GM12892 (cell line): ENCODE measurements at regions not wholly inside any gene's neighbourhood (a gene's known extent, or its start where the extent isn't known, plus 50 kb on each side); places are given as distances from the start of the nearest gene placed in this dataset.
"Not testable (repeated sequence)": the region's sequence is repeated elsewhere in the genome, so short reads cannot be mapped to it uniquely, and the experiment has no call there.

Source experiments
- DNase-seq: peaks from one replicate; pipeline ENCODE4 v3.0.0; 2011; ENCODE audit not compliant: insufficient read length
- FAIRE-seq: peaks from 2 replicates; lab custom pipeline; 2011; peaks lifted over from hg19 to GRCh38; lab: Jason Lieb, UNC
- POLR2A ChIP-seq: IDR thresholded peaks from 2 replicates; pipeline ENCODE4 v1.6.1; 2011; ENCODE audit warnings: low read depth, low read length, control low read depth
- POLR2AphosphoS5 ChIP-seq: IDR thresholded peaks from 2 replicates; pipeline ENCODE4 v1.6.1; 2011; ENCODE audit warnings: low read depth, low read length, control low read depth
- TAF1 ChIP-seq: IDR thresholded peaks from 2 replicates; pipeline ENCODE4 v1.6.1; 2011; ENCODE audit warnings: low read depth, mild to moderate bottlenecking, control low read depth, low read length, borderline replicate concordance

DNA sequence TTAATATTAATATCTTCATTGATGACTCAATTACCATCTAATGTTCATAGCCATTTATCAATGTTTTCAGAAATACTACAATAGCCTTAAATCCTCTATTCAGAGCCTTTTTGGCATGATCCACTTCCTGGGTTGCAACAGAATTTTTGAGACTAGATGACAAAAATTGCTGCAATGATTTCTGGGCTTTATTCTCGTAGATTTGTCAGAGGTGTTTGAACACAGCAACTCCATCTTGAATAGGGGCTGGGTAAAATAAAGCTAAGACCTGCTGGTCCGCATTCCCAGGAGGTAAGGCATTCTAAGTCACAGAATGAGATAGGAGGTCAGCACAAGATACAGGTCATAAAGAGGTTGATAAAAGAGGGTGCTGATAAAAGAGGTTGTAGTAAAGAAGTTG, 165.8 kb upstream of the CNOT2 start:
- DNase-seq, result no peak
- FAIRE-seq, result no peak

GRCh38 chr12:70078161-70078560, 165.1 kb upstream of the CNOT2 start:
- TF ChIP-seq TAF1 (no peak), POLR2A (no peak), POLR2AphosphoS5 (no peak)
- DNase-seq (no peak), FAIRE-seq (no peak)

More for the DNA sequence above, 165.8 kb upstream of the CNOT2 start:
- no peak for TF ChIP-seq TAF1
- TF ChIP-seq POLR2AphosphoS5, result no peak

GRCh38 chr12:70080566-70080965, 162.7 kb upstream of the CNOT2 start:
- no peak for TF ChIP-seq POLR2A
- no peak for TF ChIP-seq POLR2AphosphoS5
- no peak for TF ChIP-seq TAF1
- DNase-seq (no peak), FAIRE-seq (no peak)

DNA sequence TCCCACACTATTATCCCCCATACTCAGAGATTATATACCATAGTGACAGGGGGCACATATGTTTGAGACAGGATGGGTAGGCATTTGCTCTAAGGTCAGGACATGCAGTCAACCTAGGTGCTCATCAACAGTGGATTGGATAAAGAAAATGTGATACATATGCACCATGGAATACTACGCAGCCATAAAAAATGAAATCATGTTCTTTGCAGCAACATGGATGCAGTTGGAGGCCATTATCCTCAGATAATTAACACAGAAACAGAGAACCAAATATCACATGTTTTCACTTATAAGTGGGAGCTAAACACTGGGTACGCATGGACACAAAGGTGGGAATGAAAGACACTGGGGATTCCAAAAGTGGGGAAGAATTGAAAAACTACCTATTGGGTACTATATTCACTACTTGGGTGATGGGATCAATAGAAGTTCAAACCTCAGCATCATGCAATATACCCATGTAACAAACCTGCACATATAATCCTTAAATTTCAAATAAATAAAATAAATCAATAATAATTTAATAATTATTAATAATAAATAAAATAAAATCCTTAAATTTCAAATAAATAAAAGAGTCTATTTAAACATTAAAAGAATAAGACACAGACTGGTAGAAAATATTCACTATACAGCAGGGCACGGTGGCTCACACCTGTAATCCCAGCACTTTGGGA, 160.1 kb upstream of the CNOT2 start:
- DNase-seq (no peak), FAIRE-seq (no peak)
- TF ChIP-seq POLR2A (no peak), POLR2AphosphoS5 (no peak), TAF1 (no peak)

GRCh38 chr12:70083677-70084020, 159.6 kb upstream of the CNOT2 start:
- FAIRE-seq (no peak), DNase-seq (no peak)
- TF ChIP-seq POLR2A (no peak), TAF1 (no peak), POLR2AphosphoS5 (no peak)

GRCh38 chr12:70086372-70086771, 156.9 kb upstream of the CNOT2 start:
- not testable (repeated sequence) for FAIRE-seq, DNase-seq

DNA sequence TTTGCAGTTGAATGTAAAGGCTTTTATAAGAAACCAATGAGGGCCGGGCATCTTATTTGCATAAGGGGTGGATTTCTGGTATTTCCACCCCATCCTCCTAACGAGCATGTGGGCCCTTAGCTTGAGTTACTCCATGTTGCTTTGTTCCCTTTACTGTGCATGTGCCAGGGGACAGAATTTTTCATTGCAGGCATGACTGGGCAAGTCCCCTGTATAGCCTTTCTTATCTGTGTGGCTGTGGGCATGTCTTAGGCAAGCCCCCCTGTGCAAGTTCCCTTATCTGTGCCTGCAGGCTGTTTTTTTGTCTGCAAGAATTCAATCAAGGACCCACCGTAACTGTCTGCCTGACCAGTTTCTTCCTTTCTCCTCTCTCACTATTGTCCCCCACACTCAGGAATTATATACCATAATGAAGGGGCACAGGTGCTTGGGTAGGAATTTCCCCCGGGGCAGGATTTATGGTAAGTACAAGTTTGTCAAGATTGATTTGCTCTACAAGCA, 152.2 kb upstream of the CNOT2 start:
- DNase-seq, result no peak
- no peak for FAIRE-seq

DNA sequence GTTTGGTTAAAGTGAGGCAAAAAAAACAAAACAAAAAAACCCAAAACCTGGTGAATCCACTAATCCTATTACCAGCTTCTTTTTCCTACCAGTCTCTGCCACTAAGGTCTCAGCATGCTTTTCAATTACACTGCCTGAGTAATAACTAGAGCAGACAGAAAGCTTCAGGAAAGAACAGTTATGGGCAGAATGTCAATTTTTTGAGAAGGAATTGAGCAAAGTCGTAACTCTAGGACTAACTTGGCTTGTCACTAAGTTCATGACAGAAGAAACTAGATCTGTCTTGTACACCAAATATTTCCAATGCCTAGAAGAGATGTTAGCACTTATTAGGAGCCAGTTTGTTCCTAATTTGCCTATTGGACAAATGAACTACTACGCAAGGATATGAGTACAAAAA, 148.8 kb upstream of the CNOT2 start:
- no peak for DNase-seq
- TF ChIP-seq POLR2A (no peak), TAF1 (no peak), POLR2AphosphoS5 (no peak)
- FAIRE-seq, result no peak

More for the DNA sequence above, 152.2 kb upstream of the CNOT2 start:
- TF ChIP-seq POLR2A, result no peak
- no peak for TF ChIP-seq TAF1
- no peak for TF ChIP-seq POLR2AphosphoS5

- TF ChIP-seq POLR2A (no peak), POLR2AphosphoS5 (no peak), TAF1 (no peak)
- no peak for DNase-seq
- FAIRE-seq, result no peak
Measured at GRCh38 chr12:70096759-70097410, 146.3 kb upstream of the CNOT2 start.

- DNase-seq (no peak), FAIRE-seq (no peak)
- TF ChIP-seq POLR2A (no peak), TAF1 (no peak), POLR2AphosphoS5 (no peak)
Measured at GRCh38 chr12:70101064-70101463, 142.2 kb upstream of the CNOT2 start.

GRCh38 chr12:70106347-70106746, 136.9 kb upstream of the CNOT2 start:
- no peak for DNase-seq
- no peak for TF ChIP-seq TAF1
- no peak for TF ChIP-seq POLR2A
- no peak for TF ChIP-seq POLR2AphosphoS5

DNA sequence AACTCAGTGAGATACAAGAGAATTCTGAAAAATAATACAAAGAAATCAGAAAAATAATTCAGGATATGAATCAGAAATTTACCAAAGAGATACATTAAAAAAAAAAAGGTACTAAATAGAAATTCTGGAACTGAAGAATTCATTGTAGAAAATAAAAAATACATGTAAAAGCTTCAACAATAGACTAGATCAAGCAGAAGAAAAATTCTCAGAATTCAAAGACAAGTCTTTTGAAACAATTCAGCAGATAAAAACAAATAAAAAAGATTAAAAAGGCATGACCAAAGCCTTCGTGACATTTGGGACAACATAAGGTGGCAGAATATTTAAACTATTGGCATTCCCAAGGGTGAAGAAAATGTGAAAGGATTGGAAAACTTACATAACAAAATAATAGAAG, 133.1 kb upstream of the CNOT2 start:
- FAIRE-seq, result no peak
- TF ChIP-seq POLR2A (no peak), POLR2AphosphoS5 (no peak), TAF1 (no peak)
- DNase-seq, result no peak

More at GRCh38 chr12:70106347-70106746, 136.9 kb upstream of the CNOT2 start:
- no peak for FAIRE-seq
